AG20443 (cell line): ENCODE measurements at regions not wholly inside any gene's neighbourhood (a gene's known extent, or its start where the extent isn't known, plus 50 kb on each side); places are given as distances from the start of the nearest gene placed in this dataset.
A peak's percentile ranks its signal among the peaks of the same experiment; 100 is the strongest.
"Not testable (repeated sequence)": the region's sequence is repeated elsewhere in the genome, so short reads cannot be mapped to it uniquely, and the experiment has no call there.

Experiments used
- DNase-seq: peaks from one replicate; pipeline ENCODE4 v3.0.0; 2012; ENCODE audit warnings: low spot score, mixed read lengths

- no peak for DNase-seq
Measured at GRCh38 chr1:118297521-118297920, 112.5 kb upstream of the SPAG17 start.

GRCh38 chr1:118294875-118295642 is 110.0 kb upstream of the SPAG17 start:
- peak; percentile 70 for DNase-seq

- DNase-seq = peak; percentile 27
Measured at GRCh38 chr1:118291661-118292060, 106.6 kb upstream of the SPAG17 start.

GRCh38 chr1:118290571-118290970 is 105.5 kb upstream of the SPAG17 start:
- DNase-seq = no peak

- no peak for DNase-seq
Measured at GRCh38 chr1:118290046-118290445, 105.0 kb upstream of the SPAG17 start.

- DNase-seq = not testable (repeated sequence)
Measured at GRCh38 chr1:118280656-118281055, 95.6 kb upstream of the SPAG17 start.

GRCh38 chr1:118275472-118276115 is 90.6 kb upstream of the SPAG17 start:
- DNase-seq = no peak

GRCh38 chr1:118272884-118273283 is 87.9 kb upstream of the SPAG17 start:
- no peak for DNase-seq

- DNase-seq = no peak
Measured at GRCh38 chr1:118271883-118272282, 86.9 kb upstream of the SPAG17 start.

- no peak for DNase-seq
Measured at GRCh38 chr1:118269598-118269997, 84.6 kb upstream of the SPAG17 start.

GRCh38 chr1:118266436-118266835 is 81.4 kb upstream of the SPAG17 start:
- no peak for DNase-seq

GRCh38 chr1:118264343-118264742 is 79.3 kb upstream of the SPAG17 start:
- DNase-seq = no peak

GRCh38 chr1:118262865-118263264 is 77.8 kb upstream of the SPAG17 start:
- no peak for DNase-seq

GRCh38 chr1:118258975-118259374 is 73.9 kb upstream of the SPAG17 start:
- no peak for DNase-seq

- peak; percentile 52 for DNase-seq
Measured at GRCh38 chr1:118257946-118258345, 72.9 kb upstream of the SPAG17 start.

GRCh38 chr1:118254491-118255425 is 69.7 kb upstream of the SPAG17 start:
- DNase-seq = no peak

- no peak for DNase-seq
Measured at GRCh38 chr1:118254001-118254400, 69.0 kb upstream of the SPAG17 start.

GRCh38 chr1:118253053-118253915 is 68.3 kb upstream of the SPAG17 start:
- no peak for DNase-seq

- no peak for DNase-seq
Measured at GRCh38 chr1:118252624-118253023, 67.6 kb upstream of the SPAG17 start.

GRCh38 chr1:118250232-118250631 is 65.2 kb upstream of the SPAG17 start:
- no peak for DNase-seq

GRCh38 chr1:118249641-118250040 is 64.6 kb upstream of the SPAG17 start:
- DNase-seq = no peak

GRCh38 chr1:118247593-118247992 is 62.6 kb upstream of the SPAG17 start:
- DNase-seq = peak; percentile 39
